GM18909 (cell line): ENCODE measurements at regions not wholly inside any gene's neighbourhood (a gene's known extent, or its start where the extent isn't known, plus 50 kb on each side); places are given as distances from the start of the nearest gene placed in this dataset.
"Not testable (repeated sequence)": the region's sequence is repeated elsewhere in the genome, so short reads cannot be mapped to it uniquely, and the experiment has no call there.

Source experiments
- ATAC-seq: cut with Tn5 transposase; IDR thresholded peaks from one replicate; pipeline ENCODE4 v1.9.1; 2021; ENCODE audit warnings: mild to moderate bottlenecking; ENCODE audit not compliant: unreplicated experiment, poor library complexity

DNA sequence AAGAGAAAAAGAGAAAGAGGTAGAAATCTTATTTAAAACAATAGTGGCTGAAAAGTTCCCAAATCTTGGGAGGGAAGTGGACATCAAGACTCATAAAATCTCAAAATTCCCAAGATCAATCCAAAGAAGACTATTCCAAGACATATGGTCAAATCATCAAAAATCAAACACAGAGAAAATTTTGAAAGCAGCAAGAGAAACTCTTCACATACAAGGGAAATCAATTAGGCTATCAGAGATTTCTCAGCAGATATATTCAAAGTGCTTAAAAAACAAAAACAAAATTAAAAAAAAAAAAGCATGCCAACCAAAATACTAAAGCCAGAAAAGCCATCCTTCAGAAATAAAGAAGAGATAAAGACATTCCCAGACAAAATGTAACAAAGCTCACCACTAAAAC lies 52.6 kb upstream of the RALGPS2 start:
- ATAC-seq = no peak

GRCh38 chr1:178674559-178674958 lies 50.5 kb upstream of the RALGPS2 start:
- not testable (repeated sequence) for ATAC-seq
